ENCODE measurements at regions not wholly inside any gene's neighbourhood (a gene's known extent, or its start where the extent isn't known, plus 50 kb on each side); places are given as distances from the start of the nearest gene placed in this dataset.
"Not testable (repeated sequence)": the region's sequence is repeated elsewhere in the genome, so short reads cannot be mapped to it uniquely, and the experiment has no call there.

GRCh38 chr3:81812098-81812497, 50.7 kb upstream of the GBE1 start:
- not testable (repeated sequence) for DNase-seq

Data from hematopoietic multipotent progenitor cell treated with erythropoietin and hydrocortisone succinate and interleukin-3 and kit ligand, for 6 days (in vitro differentiated cells).